ENCODE measurements at regions not wholly inside any gene's neighbourhood (a gene's known extent, or its start where the extent isn't known, plus 50 kb on each side); places are given as distances from the start of the nearest gene placed in this dataset.
"Not testable (repeated sequence)": the region's sequence is repeated elsewhere in the genome, so short reads cannot be mapped to it uniquely, and the experiment has no call there.

- H3K27ac Mint-ChIP-seq (ENCODE audit: low read depth) = no peak overlapping the region
- no peaks in the 10 kb centered on the region for H3K36me3 Mint-ChIP-seq (ENCODE audit: insufficient read depth)
- ATAC-seq (replicated peaks; ENCODE audit: extremely low read depth, poor library complexity, severe bottlenecking) (no peak), DNase-seq (ENCODE audit: low spot score in 2 of 2) (no peak)
- H3K4me3 Mint-ChIP-seq = no peak overlapping the region
- no peaks in the 10 kb centered on the region for H3K9me3 Mint-ChIP-seq
- H3K4me1 Mint-ChIP-seq = no peaks in the 10 kb centered on the region
- H3K27me3 Mint-ChIP-seq = peaks cover 4% of the 10 kb centered on the region
These were observed 137.8 kb upstream of the GPR101 start for GRCh38 chrX:137171626-137172025.

- ATAC-seq (replicated peaks; ENCODE audit: extremely low read depth, poor library complexity, severe bottlenecking) = no peak
- Mint-ChIP-seq H3K36me3 (ENCODE audit: insufficient read depth) (no peaks in the 10 kb centered on the region), H3K4me1 (no peaks in the 10 kb centered on the region), H3K9me3 (no peaks in the 10 kb centered on the region), H3K27ac (ENCODE audit: low read depth) (no peak overlapping the region), H3K27me3 (peaks cover 7% of the 10 kb centered on the region), H3K4me3 (no peak overlapping the region)
- DNase-seq (ENCODE audit: low spot score in 2 of 2) = no peak
These were observed 132.8 kb upstream of the GPR101 start for GRCh38 chrX:137166591-137166990.

- DNase-seq (ENCODE audit: low spot score in 2 of 2) (no peak), ATAC-seq (replicated peaks; ENCODE audit: extremely low read depth, poor library complexity, severe bottlenecking) (no peak)
- Mint-ChIP-seq H3K27ac (ENCODE audit: low read depth) (no peak overlapping the region), H3K36me3 (ENCODE audit: insufficient read depth) (no peaks in the 10 kb centered on the region), H3K4me1 (no peaks in the 10 kb centered on the region), H3K4me3 (no peak overlapping the region), H3K27me3 (peaks cover 7% of the 10 kb centered on the region), H3K9me3 (no peaks in the 10 kb centered on the region)
These were observed 130.5 kb upstream of the GPR101 start for GRCh38 chrX:137164329-137164728.

- ATAC-seq (replicated peaks; ENCODE audit: extremely low read depth, poor library complexity, severe bottlenecking) = no peak
- Mint-ChIP-seq H3K4me3 (no peak overlapping the region), H3K9me3 (no peaks in the 10 kb centered on the region), H3K36me3 (ENCODE audit: insufficient read depth) (no peaks in the 10 kb centered on the region), H3K27ac (ENCODE audit: low read depth) (no peak overlapping the region), H3K27me3 (peaks cover 48% of the 10 kb centered on the region), H3K4me1 (no peaks in the 10 kb centered on the region)
- DNase-seq (ENCODE audit: low spot score in 2 of 2) = no peak
These were observed 117.6 kb upstream of the GPR101 start for GRCh38 chrX:137151403-137151802.

- no peaks in the 10 kb centered on the region for H3K9me3 Mint-ChIP-seq
These were observed 110.1 kb upstream of the GPR101 start for GRCh38 chrX:137143864-137144263.

GRCh38 chrX:137122651-137123050 lies 88.9 kb upstream of the GPR101 start:
- H3K4me1 Mint-ChIP-seq; ATAC-seq (replicated peaks; ENCODE audit: extremely low read depth, poor library complexity, severe bottlenecking); DNase-seq (ENCODE audit: low spot score in 2 of 2); H3K36me3 Mint-ChIP-seq (ENCODE audit: insufficient read depth); H3K4me3 Mint-ChIP-seq; H3K27ac Mint-ChIP-seq (ENCODE audit: low read depth); H3K9me3 Mint-ChIP-seq: not testable (repeated sequence)
- H3K27me3 Mint-ChIP-seq = peaks cover 24% of the 10 kb centered on the region

More at GRCh38 chrX:137143864-137144263, 110.1 kb upstream of the GPR101 start:
- Mint-ChIP-seq H3K4me3 (no peak overlapping the region), H3K27ac (ENCODE audit: low read depth) (no peak overlapping the region), H3K27me3 (peaks cover 9% of the 10 kb centered on the region), H3K4me1 (no peaks in the 10 kb centered on the region), H3K36me3 (ENCODE audit: insufficient read depth) (no peaks in the 10 kb centered on the region)
- DNase-seq (ENCODE audit: low spot score in 2 of 2) (no peak), ATAC-seq (replicated peaks; ENCODE audit: extremely low read depth, poor library complexity, severe bottlenecking) (no peak)

- Mint-ChIP-seq H3K27ac (ENCODE audit: low read depth) (no peak overlapping the region), H3K27me3 (peaks cover 44% of the 10 kb centered on the region), H3K36me3 (ENCODE audit: insufficient read depth) (no peaks in the 10 kb centered on the region), H3K4me3 (no peak overlapping the region), H3K9me3 (no peaks in the 10 kb centered on the region), H3K4me1 (no peaks in the 10 kb centered on the region)
- ATAC-seq (replicated peaks; ENCODE audit: extremely low read depth, poor library complexity, severe bottlenecking) (no peak), DNase-seq (ENCODE audit: low spot score in 2 of 2) (no peak)
These were observed 85.3 kb upstream of the GPR101 start for GRCh38 chrX:137119049-137119448.

GRCh38 chrX:137118536-137118935 lies 84.7 kb upstream of the GPR101 start:
- H3K27ac Mint-ChIP-seq (ENCODE audit: low read depth) = no peak overlapping the region
- no peak overlapping the region for H3K4me3 Mint-ChIP-seq

GRCh38 chrX:137118136-137118535 lies 84.3 kb upstream of the GPR101 start:
- Mint-ChIP-seq H3K9me3 (no peaks in the 10 kb centered on the region), H3K36me3 (ENCODE audit: insufficient read depth) (no peaks in the 10 kb centered on the region), H3K4me3 (no peak overlapping the region), H3K27me3 (peaks cover 44% of the 10 kb centered on the region), H3K4me1 (no peaks in the 10 kb centered on the region), H3K27ac (ENCODE audit: low read depth) (no peak overlapping the region)
- ATAC-seq (replicated peaks; ENCODE audit: extremely low read depth, poor library complexity, severe bottlenecking) = no peak
- DNase-seq (ENCODE audit: low spot score in 2 of 2) = no peak

More at GRCh38 chrX:137118536-137118935, 84.7 kb upstream of the GPR101 start:
- Mint-ChIP-seq H3K36me3 (ENCODE audit: insufficient read depth) (no peaks in the 10 kb centered on the region), H3K27me3 (peaks cover 44% of the 10 kb centered on the region), H3K9me3 (no peaks in the 10 kb centered on the region), H3K4me1 (no peaks in the 10 kb centered on the region)
- no peak for ATAC-seq (replicated peaks; ENCODE audit: extremely low read depth, poor library complexity, severe bottlenecking)
- DNase-seq (ENCODE audit: low spot score in 2 of 2) = no peak

GRCh38 chrX:137107877-137108276 lies 74.1 kb upstream of the GPR101 start:
- not testable (repeated sequence) for H3K4me3 Mint-ChIP-seq; DNase-seq (ENCODE audit: low spot score in 2 of 2); H3K9me3 Mint-ChIP-seq; ATAC-seq (replicated peaks; ENCODE audit: extremely low read depth, poor library complexity, severe bottlenecking); H3K27ac Mint-ChIP-seq (ENCODE audit: low read depth); H3K36me3 Mint-ChIP-seq (ENCODE audit: insufficient read depth); H3K4me1 Mint-ChIP-seq
- H3K27me3 Mint-ChIP-seq = peaks cover 19% of the 10 kb centered on the region

- peaks cover 2% of the 10 kb centered on the region for H3K36me3 Mint-ChIP-seq (ENCODE audit: insufficient read depth)
- H3K27me3 Mint-ChIP-seq = peaks cover 45% of the 10 kb centered on the region
- H3K4me3 Mint-ChIP-seq = no peak overlapping the region
- ATAC-seq (replicated peaks; ENCODE audit: extremely low read depth, poor library complexity, severe bottlenecking) = no peak
- no peak for DNase-seq (ENCODE audit: low spot score in 2 of 2)
- no peaks in the 10 kb centered on the region for H3K9me3 Mint-ChIP-seq
- H3K27ac Mint-ChIP-seq (ENCODE audit: low read depth) = no peak overlapping the region
- H3K4me1 Mint-ChIP-seq = no peaks in the 10 kb centered on the region
These were observed 67.6 kb upstream of the GPR101 start for GRCh38 chrX:137101273-137101990.
